GM19035 (cell line): ENCODE measurements at regions not wholly inside any gene's neighbourhood (a gene's known extent, or its start where the extent isn't known, plus 50 kb on each side); places are given as distances from the start of the nearest gene placed in this dataset.
"Not testable (repeated sequence)": the region's sequence is repeated elsewhere in the genome, so short reads cannot be mapped to it uniquely, and the experiment has no call there.

Experiments used
- ATAC-seq: cut with Tn5 transposase; IDR thresholded peaks from one replicate; pipeline ENCODE4 v1.9.1; 2021; ENCODE audit not compliant: unreplicated experiment

DNA sequence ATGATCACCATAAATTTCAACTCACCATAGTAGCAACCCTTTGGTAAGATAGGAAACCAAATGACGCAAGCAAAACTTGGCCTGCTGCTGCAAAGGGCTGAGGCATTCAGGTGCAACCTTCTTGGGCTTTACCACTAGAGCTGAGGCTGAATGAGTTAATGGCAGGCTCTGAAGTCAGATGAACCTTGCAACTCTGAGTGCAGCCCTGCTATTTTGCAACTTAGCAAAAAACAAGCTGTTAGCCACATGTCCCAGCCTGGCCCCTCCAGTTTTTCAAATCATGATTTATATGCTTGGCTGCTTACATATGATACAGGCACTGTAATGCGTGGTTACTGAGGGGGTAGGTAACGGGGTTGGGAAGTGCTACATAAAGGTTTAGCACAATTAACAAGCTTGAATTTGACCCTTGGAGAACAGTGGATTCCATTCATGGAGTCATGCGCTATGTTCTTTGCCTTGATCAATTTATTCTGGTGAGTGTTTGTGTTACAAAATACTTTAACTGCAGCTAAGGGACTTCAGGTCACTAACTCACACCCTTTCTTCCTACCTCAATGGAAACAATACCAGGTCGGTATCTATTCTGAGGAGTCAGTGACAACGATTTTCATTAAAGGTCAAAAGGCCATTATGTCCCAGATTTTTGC, 80.5 kb upstream of the PPARGC1A start:
- ATAC-seq, result no peak

DNA sequence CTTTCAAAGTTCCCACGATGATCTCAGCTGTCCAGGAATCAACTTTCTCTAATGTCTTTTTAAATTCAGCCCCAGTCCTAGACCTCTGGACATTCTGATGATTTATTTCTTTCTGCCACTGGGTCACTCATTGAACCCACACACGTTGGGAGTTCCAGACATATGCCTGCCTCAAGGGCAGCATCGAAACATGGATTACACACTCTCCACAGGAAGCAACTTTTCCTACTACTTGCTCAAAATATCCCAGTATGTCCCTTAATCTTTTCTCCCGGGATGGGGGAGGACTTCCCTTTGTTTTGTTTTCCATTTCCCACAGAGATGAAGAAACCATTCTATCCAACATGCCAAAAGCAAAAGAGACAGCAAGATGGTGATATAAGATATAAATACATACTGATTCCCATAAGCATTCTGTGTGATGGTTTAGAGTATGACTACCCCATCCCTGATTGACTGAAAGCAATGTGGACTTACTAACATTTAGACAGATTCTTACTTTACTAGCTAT, 79.8 kb upstream of the PPARGC1A start:
- ATAC-seq, result no peak

DNA sequence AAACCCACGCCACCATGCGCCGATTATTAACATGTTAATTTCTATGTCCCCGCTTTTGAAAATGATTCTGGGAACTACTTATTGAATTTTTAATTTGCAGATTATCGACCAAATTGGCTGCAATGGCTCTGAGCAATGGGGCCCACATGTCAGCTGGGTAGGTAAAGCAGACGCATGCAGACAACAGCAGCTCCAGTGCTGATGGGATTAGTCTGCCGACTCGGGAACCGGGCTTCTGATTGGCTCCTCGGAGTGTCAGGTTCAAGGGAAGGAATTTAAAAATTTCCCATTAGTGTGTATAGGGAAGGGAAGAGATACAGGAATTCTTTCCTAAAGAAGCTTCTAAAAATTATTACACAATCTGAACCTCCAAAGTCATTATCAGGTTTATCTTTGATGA, 77.4 kb upstream of the PPARGC1A start:
- no peak for ATAC-seq

DNA sequence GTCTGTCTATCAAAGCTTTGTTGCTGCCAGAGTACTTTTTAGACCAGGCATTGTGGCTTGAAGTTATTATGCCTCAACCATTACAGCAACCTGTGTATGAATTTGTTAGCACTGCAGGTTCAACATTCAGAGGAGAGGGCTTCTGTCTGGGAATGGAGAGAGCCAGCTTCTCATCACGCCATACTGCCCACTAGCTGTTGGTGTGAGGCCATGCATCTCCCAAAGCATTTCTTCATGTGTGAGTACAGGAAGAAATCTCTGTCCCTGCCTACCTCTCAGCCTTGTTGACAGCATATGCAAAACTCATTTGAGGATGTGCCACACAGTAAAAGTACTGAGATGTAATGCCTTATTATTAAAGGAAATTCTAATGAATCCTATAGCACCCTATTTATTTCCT, 76.9 kb upstream of the PPARGC1A start:
- no peak for ATAC-seq

DNA sequence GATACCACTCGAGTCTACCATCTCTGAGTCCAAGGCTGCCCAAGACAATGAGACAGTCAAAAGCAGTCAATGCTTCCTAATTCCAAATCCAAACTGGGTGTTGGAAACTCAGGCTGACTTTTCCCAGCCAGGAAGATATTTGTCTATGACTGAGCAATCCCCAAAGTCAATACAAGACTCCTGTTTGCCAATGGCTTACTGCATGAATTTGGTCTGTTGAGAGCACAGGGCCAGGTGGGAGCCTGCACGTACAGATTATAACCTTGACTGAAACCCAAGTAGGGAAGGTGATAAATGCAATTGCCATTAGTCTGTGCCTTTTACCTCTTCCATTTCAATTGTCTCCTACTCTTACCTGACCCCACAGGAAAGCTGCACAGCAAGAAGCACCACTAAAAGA, 72.6 kb upstream of the PPARGC1A start:
- no peak for ATAC-seq

DNA sequence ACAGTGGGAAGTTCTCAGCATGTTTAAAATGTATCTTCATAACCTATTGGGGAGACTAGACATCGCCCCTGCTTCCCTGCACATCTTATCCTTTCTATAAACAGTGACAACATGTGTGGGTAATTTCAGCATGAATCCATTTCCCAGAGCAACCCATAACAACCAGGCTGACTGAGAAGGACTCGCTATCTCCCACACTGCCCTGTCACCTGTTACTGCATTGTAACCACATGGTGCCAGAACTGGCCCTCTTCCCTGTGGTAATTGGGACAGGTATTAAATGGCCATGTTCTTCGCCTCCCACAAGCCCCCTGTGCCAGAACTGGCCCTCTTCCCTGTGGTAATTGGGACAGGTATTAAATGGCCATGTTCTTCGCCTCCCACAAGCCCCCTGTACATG, 71.5 kb upstream of the PPARGC1A start:
- not testable (repeated sequence) for ATAC-seq

DNA sequence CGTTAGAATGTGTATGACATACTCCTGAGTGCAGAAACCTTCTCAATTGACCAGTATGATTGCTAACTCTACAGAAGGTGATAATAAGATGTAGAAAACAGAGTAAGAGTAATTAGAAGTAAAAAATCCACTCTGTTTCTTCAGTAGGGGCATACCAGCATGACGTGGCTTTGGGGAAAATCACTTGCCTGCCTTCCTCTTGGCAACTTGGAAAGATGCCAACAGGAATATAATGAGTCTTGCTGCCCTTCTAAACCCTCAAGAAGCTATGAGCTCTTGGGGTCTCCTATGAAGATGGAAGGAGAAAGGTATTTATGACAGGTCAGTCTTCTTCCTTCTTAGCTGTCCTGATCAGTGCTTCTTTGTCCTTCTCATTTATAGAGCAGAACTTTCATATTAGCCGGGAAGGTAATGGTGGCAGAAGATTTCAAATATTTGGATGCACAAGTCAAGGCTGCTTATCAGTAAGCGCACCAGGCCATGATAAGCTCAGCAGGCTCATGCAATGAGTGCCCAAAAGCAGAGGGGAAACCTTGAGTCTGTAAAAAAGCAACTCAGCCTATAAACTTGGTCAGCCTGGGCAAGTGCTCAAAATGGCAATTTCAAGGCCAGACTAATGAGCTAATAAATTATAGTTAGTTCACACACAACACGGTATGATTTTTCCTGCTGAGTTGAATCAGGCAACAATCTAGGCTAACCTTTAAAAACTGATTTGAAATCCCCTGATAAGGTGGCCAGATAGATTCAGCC, 69.7 kb upstream of the PPARGC1A start:
- no peak for ATAC-seq

DNA sequence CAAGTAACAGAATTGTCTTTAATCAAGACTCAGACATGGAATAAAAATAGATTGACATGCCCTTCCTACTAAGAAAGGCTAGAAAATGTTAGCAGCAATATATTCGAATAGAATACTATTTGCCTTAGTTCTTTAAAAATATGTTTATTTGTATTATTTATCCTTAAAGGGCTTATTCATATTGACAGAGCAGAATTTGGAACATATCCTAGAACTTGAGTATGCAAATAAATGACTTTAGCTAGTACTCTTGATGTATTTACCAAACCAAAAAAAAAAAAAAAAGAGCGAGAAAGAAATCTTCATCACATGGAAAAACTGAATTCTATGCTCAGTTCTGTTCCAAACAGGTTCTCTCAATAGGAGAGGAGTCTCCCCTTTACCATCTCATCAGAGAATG, 68.9 kb upstream of the PPARGC1A start:
- ATAC-seq, result no peak

DNA sequence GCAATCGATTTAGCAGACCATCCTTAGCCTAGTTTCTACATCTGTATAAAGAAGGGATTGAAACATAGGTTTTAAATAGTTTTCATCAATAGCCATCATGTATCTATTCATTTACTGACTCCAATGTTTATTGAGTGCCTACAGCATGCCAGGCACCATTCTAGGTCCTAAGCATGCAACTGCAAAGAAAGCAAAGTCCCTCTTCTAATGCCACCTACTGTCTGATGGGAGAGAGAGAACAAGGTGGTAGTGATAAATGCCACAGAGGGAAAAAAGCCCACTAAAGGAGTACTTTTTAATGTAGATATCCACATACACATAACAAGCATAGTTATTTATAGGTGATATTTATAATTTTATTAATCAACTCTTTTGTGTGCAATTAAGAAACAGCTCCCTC, 67.6 kb upstream of the PPARGC1A start:
- ATAC-seq, result no peak

DNA sequence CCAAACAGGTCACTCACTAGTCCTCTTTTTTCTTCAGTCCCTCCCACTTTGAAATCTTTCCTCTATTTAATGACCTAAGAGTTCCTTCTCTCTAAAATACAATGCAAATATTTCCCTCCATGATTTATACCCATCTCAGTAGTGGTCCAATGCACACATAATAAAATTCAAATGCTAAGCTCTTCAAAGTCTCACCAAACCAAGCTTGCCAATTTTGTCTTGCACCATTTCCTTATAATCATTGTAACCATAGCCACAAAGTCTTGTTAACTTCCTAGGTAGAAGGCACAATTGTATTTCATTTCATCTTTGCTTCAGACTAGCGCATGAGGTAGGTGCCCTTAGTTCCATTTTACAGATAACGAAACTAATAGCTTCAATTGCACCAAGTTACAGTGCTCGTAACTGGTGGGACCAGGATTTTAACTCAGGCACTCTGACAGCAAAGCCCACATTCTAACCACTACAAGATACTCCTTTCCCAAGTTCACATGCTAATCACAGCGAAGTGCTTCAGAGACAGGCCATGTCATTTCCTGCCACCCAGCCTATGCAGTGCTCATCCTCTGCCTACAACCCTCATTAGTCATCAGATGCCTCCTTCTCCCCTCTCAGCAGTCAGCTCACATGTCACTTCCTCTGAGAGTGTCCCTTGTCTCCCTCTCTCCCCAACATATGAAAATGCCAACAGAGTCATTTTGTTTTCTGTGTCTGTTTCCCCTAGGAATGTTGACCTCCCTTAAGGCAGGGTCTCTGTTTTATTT, 66.9 kb upstream of the PPARGC1A start:
- ATAC-seq, result no peak

DNA sequence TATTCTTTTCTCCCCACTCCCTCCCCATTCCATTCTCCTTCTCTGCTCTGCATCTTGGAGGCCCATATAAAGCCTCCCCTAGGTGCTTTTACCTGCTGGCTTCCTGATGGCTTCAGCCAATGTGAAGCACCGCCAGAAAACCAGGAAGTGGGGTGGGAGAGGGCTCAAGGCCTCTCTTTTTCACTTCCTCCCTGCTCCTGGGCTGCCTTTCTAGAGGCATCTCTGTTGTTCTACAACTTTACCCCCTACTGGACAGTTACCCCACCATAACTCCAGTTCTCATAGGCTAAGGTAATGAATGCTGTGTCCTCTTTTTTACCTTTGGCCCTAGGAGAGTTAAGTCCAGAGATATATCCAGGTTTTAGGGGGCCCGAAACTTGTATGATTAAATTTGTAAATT, 62.4 kb upstream of the PPARGC1A start:
- no peak for ATAC-seq

DNA sequence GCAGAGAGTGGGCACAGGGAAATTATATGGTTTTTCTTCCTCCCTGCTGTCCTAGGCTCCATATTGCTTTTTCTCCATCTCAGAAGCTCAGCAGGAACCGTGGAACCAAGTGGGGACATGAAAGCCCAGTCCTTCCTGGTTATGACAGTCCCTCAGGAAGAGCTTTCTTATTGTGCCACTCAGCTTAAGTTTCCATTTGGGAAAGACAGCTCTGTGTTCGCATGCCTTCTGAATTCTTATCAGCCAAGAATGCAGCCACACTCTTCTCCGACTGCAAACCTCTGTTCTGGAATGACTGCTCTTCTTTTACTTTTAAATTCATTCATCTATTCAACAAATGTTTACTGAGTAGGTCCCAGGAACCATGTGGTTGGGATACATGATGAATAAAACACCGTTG, 58.0 kb upstream of the PPARGC1A start:
- no peak for ATAC-seq

DNA sequence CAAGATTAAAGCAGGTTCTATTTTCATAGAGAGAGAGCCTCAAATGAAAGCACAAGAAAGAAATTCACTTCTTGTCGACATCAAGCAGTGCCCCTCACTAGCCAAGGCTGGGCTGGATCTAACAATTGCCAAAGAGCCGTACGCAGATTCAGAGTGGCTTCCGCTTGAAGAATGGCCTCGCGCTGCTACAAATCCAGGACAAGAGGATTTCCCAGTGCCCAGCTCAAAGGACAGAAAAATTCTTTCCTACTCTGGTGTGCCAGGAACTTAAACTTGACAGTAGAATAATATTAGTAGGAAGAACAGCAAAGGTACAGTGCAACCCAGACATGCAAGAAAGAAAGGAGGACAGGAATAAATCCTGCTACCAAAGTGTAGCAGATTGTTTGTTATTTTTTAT, 56.5 kb upstream of the PPARGC1A start:
- ATAC-seq, result no peak

DNA sequence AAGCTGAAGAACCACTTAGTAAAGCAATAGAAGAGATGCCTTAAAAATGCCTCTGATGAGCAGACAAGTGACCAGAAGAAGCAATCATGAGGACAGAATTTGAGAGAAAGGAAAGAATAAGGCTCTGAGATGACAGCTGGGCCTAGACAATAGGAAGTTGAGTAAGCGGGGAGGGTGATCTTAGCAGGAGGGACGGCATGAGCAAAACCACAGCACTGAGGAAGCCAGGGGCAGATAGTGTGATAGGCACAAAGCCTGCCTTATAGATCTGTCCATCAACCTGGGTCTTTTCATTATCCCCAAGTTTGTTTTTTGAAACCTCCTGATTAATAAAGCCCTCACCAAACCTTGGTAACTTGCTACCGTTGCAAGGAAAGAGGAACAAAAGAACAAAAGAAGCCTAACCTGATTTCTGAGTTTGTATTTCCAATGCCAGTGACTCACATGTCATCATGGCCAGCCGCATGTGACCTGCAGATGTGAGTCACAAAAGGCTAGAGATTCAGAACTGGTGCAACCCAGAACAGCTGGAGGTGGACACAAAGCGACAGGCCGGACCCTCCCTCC, 55.7 kb upstream of the PPARGC1A start:
- peak; percentile 69 for ATAC-seq

DNA sequence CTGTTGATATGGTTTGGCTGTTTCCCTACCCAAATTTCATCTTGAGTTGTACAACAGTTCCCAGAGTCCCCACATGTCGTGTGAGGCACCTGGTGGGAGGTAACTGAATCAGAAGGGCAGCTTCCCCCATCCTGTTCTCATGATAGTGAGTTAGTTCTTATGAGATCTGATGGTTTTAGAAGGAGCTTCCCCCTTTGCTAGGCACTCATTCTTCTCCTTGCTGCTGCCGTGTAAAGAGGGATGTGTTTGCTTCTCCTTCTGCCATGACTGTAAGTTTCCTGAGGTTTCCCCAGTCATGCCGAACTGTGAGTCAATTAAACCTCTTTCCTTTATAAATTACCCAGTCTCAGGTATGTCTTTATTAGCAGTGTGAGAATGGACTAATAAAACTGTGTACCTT, 54.7 kb upstream of the PPARGC1A start:
- ATAC-seq, result not testable (repeated sequence)

DNA sequence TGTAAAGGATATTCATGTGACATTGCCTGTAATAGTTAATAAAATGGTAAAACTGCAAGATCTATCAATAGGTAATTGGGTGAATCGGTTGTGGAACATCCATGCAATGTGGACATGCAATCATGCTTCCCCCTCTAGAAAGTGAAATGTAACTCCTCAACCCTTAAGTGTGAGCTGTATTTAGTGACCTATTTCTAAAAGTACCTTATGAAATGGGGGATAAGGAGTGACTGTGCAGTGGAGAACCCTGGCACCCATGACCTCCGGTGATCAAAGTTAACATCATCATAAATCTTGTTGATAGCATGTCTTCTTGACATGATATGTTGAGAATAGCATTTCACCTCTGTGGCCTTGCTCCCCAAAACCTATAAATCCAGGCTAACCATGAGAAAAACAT, 53.6 kb upstream of the PPARGC1A start:
- ATAC-seq, result no peak

DNA sequence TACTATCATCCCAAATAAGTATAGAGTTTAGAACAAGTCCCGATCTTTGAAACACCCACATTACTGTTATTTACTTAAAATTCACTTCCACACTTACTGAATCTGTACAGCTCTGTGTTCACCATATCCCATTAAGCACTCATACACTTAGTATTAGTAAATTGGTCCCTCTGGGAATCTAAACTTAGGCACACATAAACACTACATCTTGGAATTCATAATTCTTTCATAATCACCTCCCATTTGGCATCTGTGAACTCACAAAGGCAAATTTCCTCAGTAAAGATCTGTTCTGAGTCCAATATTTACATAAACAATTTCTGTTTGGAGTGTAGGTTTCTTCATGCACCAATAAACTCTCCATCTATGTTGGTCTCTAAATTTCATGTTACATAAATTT, 52.6 kb upstream of the PPARGC1A start:
- no peak for ATAC-seq
